NCI-H748 (cell line): ENCODE measurements at regions not wholly inside any gene's neighbourhood (a gene's known extent, or its start where the extent isn't known, plus 50 kb on each side); places are given as distances from the start of the nearest gene placed in this dataset.

ENCODE experiments used
- DNase-seq: peaks from one replicate; lab custom pipeline; 2025; ENCODE audit not compliant: unreplicated experiment; lab: John Stamatoyannopoulos, UW

- no peak for DNase-seq
Measured at GRCh38 chr10:76667408-76668370, 969.9 kb downstream of the KCNMA1 start.

DNA sequence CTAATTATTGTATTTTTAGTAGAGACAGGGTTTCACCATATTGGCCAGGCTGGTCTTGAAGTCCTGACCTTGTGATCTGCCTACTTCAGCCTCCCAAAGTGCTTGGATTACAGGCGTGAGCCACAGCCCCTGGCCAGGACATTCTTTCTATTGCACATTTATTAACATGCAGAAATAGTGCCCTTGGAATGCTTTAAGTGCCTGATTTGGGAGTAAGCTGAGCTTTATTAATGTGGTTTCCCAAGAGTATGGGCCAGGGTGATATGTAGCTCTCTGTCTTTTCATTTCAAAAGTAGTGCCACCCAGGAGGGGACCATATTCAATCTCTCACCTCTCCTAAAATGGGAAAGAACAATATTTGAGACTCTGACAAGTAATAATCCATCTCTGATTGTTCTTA lies 970.7 kb downstream of the KCNMA1 start:
- no peak for DNase-seq

GRCh38 chr10:76665029-76665428 lies 972.6 kb downstream of the KCNMA1 start:
- no peak for DNase-seq

- DNase-seq: no peak
Measured at GRCh38 chr10:76657337-76658012, 980.1 kb downstream of the KCNMA1 start.

DNA sequence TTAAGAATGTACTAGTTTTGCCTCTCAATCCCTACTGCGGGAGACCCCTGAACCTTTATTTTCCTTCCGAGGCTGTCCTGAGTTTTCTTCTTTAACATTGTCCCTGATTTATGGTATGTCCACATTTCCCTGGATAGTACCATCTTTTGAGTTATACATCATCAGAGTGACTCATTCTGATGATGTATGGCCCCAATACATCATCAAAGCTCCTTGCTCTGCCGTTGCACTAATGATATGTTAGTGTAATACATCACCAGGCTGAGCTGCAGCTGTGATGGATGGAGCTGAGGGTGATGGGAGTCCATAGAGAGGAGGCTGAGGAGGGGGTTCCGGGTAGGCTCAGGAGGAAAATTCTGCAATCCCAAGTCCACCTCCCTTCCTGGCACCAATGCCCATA lies 986.5 kb downstream of the KCNMA1 start:
- DNase-seq: no peak

GRCh38 chr10:76649723-76650127 lies 987.9 kb downstream of the KCNMA1 start:
- DNase-seq: no peak

DNA sequence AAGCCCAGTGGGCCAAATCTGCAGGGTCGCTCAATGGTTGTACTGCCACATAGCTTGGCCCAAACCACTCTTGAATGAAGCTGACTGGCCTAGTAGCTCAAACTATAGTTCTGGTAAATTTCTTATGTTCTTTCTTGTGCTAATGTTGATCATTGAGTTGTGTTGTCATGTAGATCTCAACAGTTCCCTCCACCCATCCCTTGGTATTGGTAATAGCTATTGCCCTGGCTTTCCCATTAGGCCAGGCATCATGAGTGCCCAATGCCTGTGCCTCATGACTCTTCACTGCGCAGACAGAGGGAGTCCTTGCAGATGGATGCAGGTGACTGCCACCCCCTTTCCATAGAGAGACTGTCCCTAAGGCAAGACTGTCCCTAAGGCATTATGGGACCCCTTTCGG lies 988.4 kb downstream of the KCNMA1 start:
- DNase-seq: no peak

- no peak for DNase-seq
Measured at GRCh38 chr10:76647301-76647700, 990.3 kb downstream of the KCNMA1 start.

DNA sequence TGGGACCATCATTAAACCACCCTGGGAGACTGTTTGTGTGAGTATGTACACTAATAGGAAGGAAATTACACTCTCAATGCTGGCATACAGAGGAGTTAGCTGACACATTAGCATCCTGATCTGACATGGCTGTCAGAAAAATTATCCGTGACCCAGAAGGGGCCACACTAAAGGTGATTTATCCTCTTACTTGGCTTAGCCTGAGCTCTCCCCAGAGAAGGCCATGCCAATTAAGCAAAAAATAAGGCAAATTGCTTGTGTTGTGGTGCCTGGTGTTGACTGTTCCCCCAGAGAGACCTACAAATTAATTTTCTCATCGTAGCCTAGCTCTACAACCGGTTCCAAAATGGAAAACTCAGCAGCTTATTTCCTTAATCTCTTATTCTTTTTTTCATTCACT lies 992.3 kb downstream of the KCNMA1 start:
- no peak for DNase-seq

DNA sequence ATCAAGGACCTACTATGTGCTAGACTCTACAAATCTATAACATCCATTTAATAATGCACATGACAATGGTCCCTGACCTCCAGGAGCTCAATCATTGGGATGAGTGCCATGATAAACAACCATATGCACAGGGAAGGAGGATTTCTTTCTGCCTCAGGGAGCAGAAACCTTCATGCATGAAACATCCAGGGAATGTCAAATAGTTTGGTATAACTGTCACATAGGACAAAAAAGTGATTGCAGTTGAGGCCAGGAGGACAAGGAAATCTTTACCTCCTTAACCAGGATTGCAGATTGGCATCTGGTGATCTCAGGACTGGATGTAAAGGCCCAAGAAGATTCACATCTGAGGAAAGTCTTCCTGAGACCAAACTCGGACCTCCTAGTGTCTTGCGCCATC lies 993.1 kb downstream of the KCNMA1 start:
- DNase-seq: no peak

DNA sequence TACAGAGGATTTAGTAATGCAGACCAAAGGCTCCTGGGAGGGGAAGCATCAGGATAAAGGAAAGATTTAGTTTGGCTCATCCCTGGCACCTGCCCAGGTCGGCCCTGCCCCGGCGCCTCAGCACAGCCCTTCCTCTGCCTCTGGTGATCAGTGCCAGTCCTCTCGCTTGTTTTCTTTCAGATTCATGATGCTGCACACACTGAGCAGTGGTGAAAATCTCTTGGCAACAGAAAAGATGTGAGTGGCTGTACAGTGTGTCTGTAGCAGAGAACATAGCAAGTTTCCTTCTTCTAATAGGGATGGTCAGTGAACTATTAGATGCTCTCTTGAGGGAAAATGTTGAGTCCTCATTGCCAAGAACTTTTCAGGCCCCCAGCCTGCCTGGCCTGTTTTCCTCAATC lies 994.1 kb downstream of the KCNMA1 start:
- DNase-seq: peak; percentile 64

GRCh38 chr10:76642358-76642757 lies 995.2 kb downstream of the KCNMA1 start:
- DNase-seq: no peak

GRCh38 chr10:76641215-76641614 lies 996.4 kb downstream of the KCNMA1 start:
- DNase-seq: no peak

DNA sequence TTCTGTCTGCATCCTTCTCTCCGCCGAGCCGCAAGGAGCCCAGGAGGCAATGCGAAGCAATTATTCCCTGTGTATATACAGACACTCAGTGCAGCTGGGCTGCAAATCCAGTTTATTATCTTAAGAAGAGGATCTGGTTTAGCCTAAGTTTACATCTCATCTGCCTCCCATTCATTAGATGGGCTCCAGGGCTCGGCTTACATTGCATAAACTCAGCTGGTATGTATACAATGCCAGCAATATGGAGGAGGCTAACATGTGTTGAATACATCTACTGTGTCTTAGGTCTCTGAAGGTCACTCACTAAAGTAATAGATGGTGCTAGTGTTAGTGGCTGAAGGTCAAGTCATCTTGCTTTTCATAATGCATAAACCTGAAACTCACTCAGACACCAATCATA lies 996.8 kb downstream of the KCNMA1 start:
- DNase-seq: peak; percentile 4

- DNase-seq: peak; percentile 80
Measured at GRCh38 chr10:76632767-76633051, 1004.9 kb downstream of the KCNMA1 start.

- peak; percentile 73 for DNase-seq
Measured at GRCh38 chr10:76631884-76632766, 1005.5 kb downstream of the KCNMA1 start.

GRCh38 chr10:76631036-76631670 lies 1006.5 kb downstream of the KCNMA1 start:
- no peak for DNase-seq

DNA sequence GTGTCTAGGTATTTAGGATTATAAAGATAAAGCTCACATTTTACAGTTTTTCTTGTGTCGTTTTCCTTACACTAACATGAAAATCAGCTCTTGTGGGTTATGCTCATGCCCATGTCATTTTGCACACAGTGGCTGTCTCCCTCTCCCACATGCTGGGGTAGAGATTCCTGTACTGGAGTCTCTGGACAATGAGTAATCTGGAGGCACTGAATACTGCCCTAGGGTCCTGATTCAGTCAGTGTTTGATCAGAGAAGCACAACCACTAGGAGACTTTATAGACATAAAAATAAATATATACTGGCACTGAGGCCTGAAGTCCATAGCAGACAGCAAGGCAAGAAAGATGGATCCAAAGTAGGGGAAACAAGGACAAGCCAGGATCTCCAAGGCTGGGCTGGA lies 1008.8 kb downstream of the KCNMA1 start:
- no peak for DNase-seq

- DNase-seq: no peak
Measured at GRCh38 chr10:76626386-76626785, 1011.2 kb downstream of the KCNMA1 start.

GRCh38 chr10:76624470-76624869 lies 1013.1 kb downstream of the KCNMA1 start:
- no peak for DNase-seq
